ENCODE measurements at regions not wholly inside any gene's neighbourhood (a gene's known extent, or its start where the extent isn't known, plus 50 kb on each side); places are given as distances from the start of the nearest gene placed in this dataset.
A peak's percentile ranks its signal among the peaks of the same experiment; 100 is the strongest.

GRCh38 chr6:101279410-101279809, 114.1 kb upstream of the GRIK2 start:
- ATAC-seq, result no peak
- H3K36me3 ChIP-seq (replicated peaks in 1 of 2; ENCODE audit: insufficient read depth in 1 of 2, low read depth in 2 of 2), result no peaks in the 10 kb centered on the region
- no peak overlapping the region for H3K27ac ChIP-seq
- H3K9me3 ChIP-seq, result no peaks in the 10 kb centered on the region
- TF ChIP-seq POLR2A (IDR thresholded peaks at IDR 0.05), result no peak
- TF ChIP-seq, protein P1, sequence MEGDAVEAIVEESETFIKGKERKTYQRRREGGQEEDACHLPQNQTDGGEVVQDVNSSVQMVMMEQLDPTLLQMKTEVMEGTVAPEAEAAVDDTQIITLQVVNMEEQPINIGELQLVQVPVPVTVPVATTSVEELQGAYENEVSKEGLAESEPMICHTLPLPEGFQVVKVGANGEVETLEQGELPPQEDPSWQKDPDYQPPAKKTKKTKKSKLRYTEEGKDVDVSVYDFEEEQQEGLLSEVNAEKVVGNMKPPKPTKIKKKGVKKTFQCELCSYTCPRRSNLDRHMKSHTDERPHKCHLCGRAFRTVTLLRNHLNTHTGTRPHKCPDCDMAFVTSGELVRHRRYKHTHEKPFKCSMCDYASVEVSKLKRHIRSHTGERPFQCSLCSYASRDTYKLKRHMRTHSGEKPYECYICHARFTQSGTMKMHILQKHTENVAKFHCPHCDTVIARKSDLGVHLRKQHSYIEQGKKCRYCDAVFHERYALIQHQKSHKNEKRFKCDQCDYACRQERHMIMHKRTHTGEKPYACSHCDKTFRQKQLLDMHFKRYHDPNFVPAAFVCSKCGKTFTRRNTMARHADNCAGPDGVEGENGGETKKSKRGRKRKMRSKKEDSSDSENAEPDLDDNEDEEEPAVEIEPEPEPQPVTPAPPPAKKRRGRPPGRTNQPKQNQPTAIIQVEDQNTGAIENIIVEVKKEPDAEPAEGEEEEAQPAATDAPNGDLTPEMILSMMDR (IDR thresholded peaks at IDR 0.05), result no peak
- H3K4me3 ChIP-seq, result no peak overlapping the region
- DNase-seq, result no peak
- H3K27me3 ChIP-seq, result no peaks in the 10 kb centered on the region
- intact Hi-C loops (cut with DNase I), result no loop called here
- H3K4me1 ChIP-seq, result peaks cover 10% of the 10 kb centered on the region

- no peaks in the 10 kb centered on the region for H3K9me3 ChIP-seq
- TF ChIP-seq POLR2A (IDR thresholded peaks at IDR 0.05), result no peak
- TF ChIP-seq, protein P1 (IDR thresholded peaks at IDR 0.05), result no peak
- intact Hi-C loops (cut with DNase I), result no loop called here
- H3K4me1 ChIP-seq, result peaks cover 10% of the 10 kb centered on the region
- peak; percentile 40 for ATAC-seq
- no peak overlapping the region for H3K27ac ChIP-seq
- no peaks in the 10 kb centered on the region for H3K27me3 ChIP-seq
- no peak for DNase-seq
- H3K4me3 ChIP-seq, result no peak overlapping the region
- no peaks in the 10 kb centered on the region for H3K36me3 ChIP-seq (replicated peaks in 1 of 2; ENCODE audit: insufficient read depth in 1 of 2, low read depth in 2 of 2)
These were observed 112.2 kb upstream of the GRIK2 start for GRCh38 chr6:101281266-101281665.

DNA sequence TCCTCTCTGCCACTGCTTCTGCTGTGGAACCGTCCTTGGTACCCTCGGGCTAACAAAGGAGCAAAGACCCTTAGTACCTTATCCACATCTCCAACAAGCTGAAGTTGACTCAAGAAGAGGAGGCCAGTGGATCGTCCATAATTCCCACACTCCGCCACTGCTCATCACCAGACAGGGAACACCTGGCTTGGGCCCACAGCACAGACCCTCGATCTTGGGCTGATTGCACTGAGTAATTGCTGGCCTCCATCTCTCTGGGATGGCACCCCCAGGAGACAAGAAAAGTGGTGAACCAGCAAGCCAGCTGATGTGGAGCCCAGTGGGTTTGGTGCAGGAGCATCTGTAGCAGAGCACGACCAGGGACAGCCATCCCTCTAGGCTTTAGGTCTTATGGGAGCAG, 109.4 kb upstream of the GRIK2 start:
- DNase-seq (no peak), ATAC-seq (no peak)
- no peak overlapping the region for H3K27ac ChIP-seq
- H3K36me3 ChIP-seq (replicated peaks in 1 of 2; ENCODE audit: insufficient read depth in 1 of 2, low read depth in 2 of 2), result no peaks in the 10 kb centered on the region
- peaks cover 10% of the 10 kb centered on the region for H3K4me1 ChIP-seq
- WGBS, 2 donors, result 74 to 91% methylated on average over 5 to 6 of the region's 6 CpGs
- H3K9me3 ChIP-seq, result no peaks in the 10 kb centered on the region
- intact Hi-C loops (cut with DNase I), result no loop called here
- H3K27me3 ChIP-seq, result no peaks in the 10 kb centered on the region
- TF ChIP-seq, protein P1 (IDR thresholded peaks at IDR 0.05), result no peak
- TF ChIP-seq POLR2A (IDR thresholded peaks at IDR 0.05), result no peak
- H3K4me3 ChIP-seq, result no peak overlapping the region

DNA sequence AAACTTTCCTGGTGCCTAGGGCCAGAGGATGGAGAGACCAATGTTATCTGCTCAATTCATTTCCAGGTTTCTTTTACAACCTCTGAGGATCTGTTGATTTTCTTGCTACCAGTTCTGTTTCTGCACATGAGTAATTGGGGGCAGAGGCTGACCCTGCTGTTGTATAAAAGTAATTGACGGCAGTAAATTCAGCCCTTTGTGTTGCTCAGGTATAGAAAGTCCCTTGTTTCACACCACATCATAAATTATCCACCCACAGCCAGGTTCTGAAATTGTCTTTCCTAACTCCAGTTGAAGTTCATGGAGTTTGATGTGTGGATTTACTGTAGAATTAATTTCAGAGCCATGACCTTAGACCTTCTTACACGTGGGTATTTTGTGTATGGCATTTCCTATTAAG, 107.4 kb upstream of the GRIK2 start:
- H3K4me1 ChIP-seq, result peaks cover 6% of the 10 kb centered on the region
- ATAC-seq, result no peak
- TF ChIP-seq POLR2A (IDR thresholded peaks at IDR 0.05), result no peak
- TF ChIP-seq, protein P1 (IDR thresholded peaks at IDR 0.05), result no peak

GRCh38 chr6:101290346-101290745, 103.2 kb upstream of the GRIK2 start:
- no peaks in the 10 kb centered on the region for H3K4me1 ChIP-seq
- no peak for TF ChIP-seq POLR2A (IDR thresholded peaks at IDR 0.05)
- TF ChIP-seq, protein P1 (IDR thresholded peaks at IDR 0.05), result no peak
- no peak overlapping the region for H3K27ac ChIP-seq
- no peak overlapping the region for H3K4me3 ChIP-seq
- no peak for ATAC-seq
- 54 to 69% methylated on average over 2 of the region's 2 CpGs for WGBS, 2 donors
- DNase-seq, result no peak
- intact Hi-C loops (cut with DNase I), result no loop called here
- no peaks in the 10 kb centered on the region for H3K27me3 ChIP-seq
- H3K9me3 ChIP-seq, result peaks cover 0 to 10% (median 0%) of the 10 kb centered on the region in 3 donors
- no peaks in the 10 kb centered on the region for H3K36me3 ChIP-seq (replicated peaks in 1 of 2; ENCODE audit: insufficient read depth in 1 of 2, low read depth in 2 of 2)

More for the DNA sequence above, 107.4 kb upstream of the GRIK2 start:
- DNase-seq, result no peak
- no peak overlapping the region for H3K4me3 ChIP-seq
- H3K9me3 ChIP-seq, result no peaks in the 10 kb centered on the region
- H3K27me3 ChIP-seq, result no peaks in the 10 kb centered on the region
- H3K27ac ChIP-seq, result no peak overlapping the region
- no peaks in the 10 kb centered on the region for H3K36me3 ChIP-seq (replicated peaks in 1 of 2; ENCODE audit: insufficient read depth in 1 of 2, low read depth in 2 of 2)
- WGBS, 2 donors, result 33 to 41% methylated on average over 2 of the region's 2 CpGs
- intact Hi-C loops (cut with DNase I), result no loop called here
